ENCODE measurements at regions not wholly inside any gene's neighbourhood (a gene's known extent, or its start where the extent isn't known, plus 50 kb on each side); places are given as distances from the start of the nearest gene placed in this dataset.

- Histone ChIP-seq H3K4me1 (replicated peaks; ENCODE audit: insufficient read depth) (peaks cover 23% of the 10 kb centered on the region), H3K27ac (no peak overlapping the region), H3K27me3 (ENCODE audit: insufficient read depth, low read depth) (no peaks in the 10 kb centered on the region), H3F3A (ENCODE audit: insufficient read depth, low read depth) (peaks cover 8% of the 10 kb centered on the region; the same call in 1 of the 2 replicates), H3K9me2 (ENCODE audit: insufficient read depth) (no peaks in the 10 kb centered on the region), H3K9me3 (ENCODE audit: insufficient read depth, low read depth) (no peaks in the 10 kb centered on the region), H3K79me2 (ENCODE audit: low read depth) (no peaks in the 10 kb centered on the region), H3K36me3 (ENCODE audit: low read depth) (no peaks in the 10 kb centered on the region), H2AFZ (no peak overlapping the region), H4K20me1 (ENCODE audit: insufficient read depth) (no peaks in the 10 kb centered on the region), H3K4me2 (peak overlapping the region; percentile 36), H3K4me3 (no peak overlapping the region)
- TF ChIP-seq EZH2 (IDR thresholded peaks at IDR 0.05; ENCODE audit: low read depth), result no peak
- TF ChIP-seq CTCF (conservative IDR thresholded peaks at IDR 0.05), result no peak
- no TSS peak for BruUV-seq (replicated peaks)
- POLR2A ChIA-PET (ENCODE audit: unreplicated experiment), result no interaction called here
- intact Hi-C loops (cut with micrococcal nuclease; ENCODE audit: unreplicated experiment), result no loop called here
- CTCF ChIA-PET, result no interaction called here
- peak in 1 of 2 experiments; percentile 56 for DNase-seq
Observed at GRCh38 chrX:20382518-20383297, 116.0 kb upstream of the RPS6KA3 start.

- H2AFZ ChIP-seq, result no peak overlapping the region
- intact Hi-C loops (cut with micrococcal nuclease; ENCODE audit: unreplicated experiment), result no loop called here
- ChIA-PET CTCF (no interaction called here), POLR2A (ENCODE audit: unreplicated experiment) (no interaction called here)
- H3K27me3 ChIP-seq (ENCODE audit: insufficient read depth, low read depth), result no peaks in the 10 kb centered on the region
- peaks cover 12% of the 10 kb centered on the region; the same call in 1 of the 2 replicates for H3F3A ChIP-seq (ENCODE audit: insufficient read depth, low read depth)
- no peaks in the 10 kb centered on the region for H3K9me2 ChIP-seq (ENCODE audit: insufficient read depth)
- H3K9me3 ChIP-seq (ENCODE audit: insufficient read depth, low read depth), result no peaks in the 10 kb centered on the region
- H3K36me3 ChIP-seq (ENCODE audit: low read depth), result no peaks in the 10 kb centered on the region
- no peak overlapping the region for H3K27ac ChIP-seq
- peak overlapping the region; percentile 36; the same call in 1 of the 2 replicates for H3K4me2 ChIP-seq
- no peak for DNase-seq
- H4K20me1 ChIP-seq (ENCODE audit: insufficient read depth), result no peaks in the 10 kb centered on the region
- H3K4me3 ChIP-seq, result no peak overlapping the region
- peaks cover 29% of the 10 kb centered on the region for H3K4me1 ChIP-seq (replicated peaks; ENCODE audit: insufficient read depth)
- H3K79me2 ChIP-seq (ENCODE audit: low read depth), result no peaks in the 10 kb centered on the region
- no TSS peak for BruUV-seq (replicated peaks)
- TF ChIP-seq CTCF (conservative IDR thresholded peaks at IDR 0.05), result no peak
- no peak for TF ChIP-seq EZH2 (IDR thresholded peaks at IDR 0.05; ENCODE audit: low read depth)
Observed at GRCh38 chrX:20382082-20382481, 115.4 kb upstream of the RPS6KA3 start.

GRCh38 chrX:20378233-20378920 is 111.7 kb upstream of the RPS6KA3 start:
- TF ChIP-seq CTCF (conservative IDR thresholded peaks at IDR 0.05) (no peak), EZH2 (IDR thresholded peaks at IDR 0.05; ENCODE audit: low read depth) (no peak)
- Histone ChIP-seq H3K4me1 (replicated peaks; ENCODE audit: insufficient read depth) (peaks cover 45% of the 10 kb centered on the region), H3K79me2 (ENCODE audit: low read depth) (no peaks in the 10 kb centered on the region), H3K36me3 (ENCODE audit: low read depth) (no peaks in the 10 kb centered on the region), H3K4me3 (no peak overlapping the region; the same call in 1 of the 2 replicates), H3K4me2 (peak overlapping the region; percentile 50), H2AFZ (peak overlapping the region; percentile 43; the same call in 1 of the 2 replicates), H4K20me1 (ENCODE audit: insufficient read depth) (no peaks in the 10 kb centered on the region), H3F3A (ENCODE audit: insufficient read depth, low read depth) (peaks cover 12% of the 10 kb centered on the region; the same call in 1 of the 2 replicates), H3K9me2 (ENCODE audit: insufficient read depth) (no peaks in the 10 kb centered on the region), H3K27ac (peak overlapping the region; percentile 70), H3K9me3 (ENCODE audit: insufficient read depth, low read depth) (no peaks in the 10 kb centered on the region), H3K27me3 (ENCODE audit: insufficient read depth, low read depth) (no peaks in the 10 kb centered on the region)
- DNase-seq, result peak in 1 of 2 experiments; percentile 95
- BruUV-seq (replicated peaks), result no TSS peak
- intact Hi-C loops (cut with micrococcal nuclease; ENCODE audit: unreplicated experiment), result no loop called here
- ChIA-PET CTCF (no interaction called here), POLR2A (ENCODE audit: unreplicated experiment) (no interaction called here)

Data from PC-9 (cell line).